ENCODE measurements at regions not wholly inside any gene's neighbourhood (a gene's known extent, or its start where the extent isn't known, plus 50 kb on each side); places are given as distances from the start of the nearest gene placed in this dataset.

DNA sequence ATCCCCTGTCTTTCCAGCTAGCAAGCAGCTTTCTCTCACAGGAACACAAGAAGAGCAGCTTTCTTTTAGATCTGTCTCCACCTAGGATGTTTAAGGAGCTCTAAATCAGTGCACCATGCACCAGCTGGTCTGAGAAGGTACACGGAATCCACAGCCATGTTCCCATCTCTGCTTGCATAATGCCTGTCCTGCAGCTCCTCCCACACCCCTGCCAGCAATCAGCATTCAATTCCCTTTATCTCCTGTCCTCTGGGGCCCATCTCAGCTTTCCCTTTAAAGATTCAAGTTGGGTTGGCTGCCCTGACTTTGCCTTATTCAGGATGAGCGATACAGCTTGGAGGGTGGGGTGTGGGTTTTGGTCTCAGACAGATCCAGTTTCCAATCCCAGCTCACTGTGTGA lies 826.3 kb downstream of the BCL11B start:
- TF ChIP-seq POLR2A (IDR thresholded peaks at IDR 0.05; ENCODE audit: low read length) = no peak
- TF ChIP-seq GATA1 (IDR thresholded peaks at IDR 0.05; ENCODE audit: low read depth, low read length) = no peak

Data from erythroblast (primary cell).